GM03348 (cell line): ENCODE measurements at regions not wholly inside any gene's neighbourhood (a gene's known extent, or its start where the extent isn't known, plus 50 kb on each side); places are given as distances from the start of the nearest gene placed in this dataset.
"Not testable (repeated sequence)": the region's sequence is repeated elsewhere in the genome, so short reads cannot be mapped to it uniquely, and the experiment has no call there.

Experiments
- DNase-seq: peaks from one replicate; pipeline ENCODE4 v3.0.0; 2012; ENCODE audit warnings: low spot score

DNA sequence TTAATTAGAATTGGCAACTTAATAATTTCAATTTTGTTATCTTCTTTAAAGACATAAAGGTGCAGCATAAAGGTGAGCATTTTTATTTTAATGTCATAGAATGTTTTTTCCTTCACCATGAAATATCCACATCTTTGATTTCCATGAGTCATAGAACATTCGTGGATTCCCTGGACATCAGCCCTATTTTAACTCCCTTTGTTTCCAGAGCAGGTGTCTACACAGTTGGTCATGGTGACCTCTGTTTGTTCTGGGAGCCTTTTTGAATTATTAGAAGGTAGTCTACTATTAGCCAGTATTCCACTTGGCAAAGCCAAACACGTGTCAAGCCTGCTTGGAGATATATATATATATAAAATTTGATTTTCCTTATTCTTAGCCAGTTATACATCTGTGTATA is 572.9 kb downstream of the LTN1 start:
- no peak for DNase-seq

GRCh38 chr21:28418726-28419514 is 573.8 kb downstream of the LTN1 start:
- peak; percentile 46 for DNase-seq

DNA sequence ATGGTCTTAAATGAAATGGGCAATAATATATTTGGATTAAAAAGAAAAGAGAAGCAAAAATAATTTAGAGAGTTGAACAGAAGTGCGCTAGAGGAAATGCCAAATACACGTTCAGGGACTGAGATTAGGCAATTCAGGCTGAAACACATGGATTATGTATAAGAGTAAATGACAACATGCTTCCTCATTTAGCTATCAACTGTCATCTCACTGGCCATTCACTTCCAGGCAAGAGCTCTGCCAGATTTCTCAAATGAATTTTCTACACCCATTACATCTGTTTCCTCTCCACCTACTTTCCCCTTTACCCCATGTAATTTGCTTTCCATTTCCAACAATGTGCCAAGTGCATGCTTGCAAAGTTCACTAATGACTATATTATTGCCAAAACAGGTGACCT is 582.4 kb downstream of the LTN1 start:
- DNase-seq: no peak

DNA sequence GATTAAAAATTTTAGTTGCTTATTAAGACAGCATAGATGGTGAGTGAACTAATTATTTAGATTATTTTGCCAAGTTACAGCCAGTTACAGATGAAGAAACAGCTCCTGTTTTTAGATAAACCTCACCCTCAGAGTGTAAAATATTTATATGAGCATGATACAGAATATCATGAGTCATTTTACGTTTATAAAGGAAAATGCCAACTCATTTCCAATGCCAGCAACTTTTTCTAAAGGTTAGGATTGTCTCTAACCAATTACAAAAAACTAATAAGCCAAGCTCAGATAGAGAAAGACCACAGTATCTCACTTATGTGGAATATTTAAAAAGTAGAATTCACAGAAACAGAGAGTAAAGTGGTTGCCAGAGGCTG is 590.1 kb downstream of the LTN1 start:
- DNase-seq: no peak

GRCh38 chr21:28397040-28397439 is 595.6 kb downstream of the LTN1 start:
- no peak for DNase-seq

- no peak for DNase-seq
Observed at GRCh38 chr21:28396421-28396820, 596.3 kb downstream of the LTN1 start.

GRCh38 chr21:28393279-28393678 is 599.4 kb downstream of the LTN1 start:
- DNase-seq: no peak

DNA sequence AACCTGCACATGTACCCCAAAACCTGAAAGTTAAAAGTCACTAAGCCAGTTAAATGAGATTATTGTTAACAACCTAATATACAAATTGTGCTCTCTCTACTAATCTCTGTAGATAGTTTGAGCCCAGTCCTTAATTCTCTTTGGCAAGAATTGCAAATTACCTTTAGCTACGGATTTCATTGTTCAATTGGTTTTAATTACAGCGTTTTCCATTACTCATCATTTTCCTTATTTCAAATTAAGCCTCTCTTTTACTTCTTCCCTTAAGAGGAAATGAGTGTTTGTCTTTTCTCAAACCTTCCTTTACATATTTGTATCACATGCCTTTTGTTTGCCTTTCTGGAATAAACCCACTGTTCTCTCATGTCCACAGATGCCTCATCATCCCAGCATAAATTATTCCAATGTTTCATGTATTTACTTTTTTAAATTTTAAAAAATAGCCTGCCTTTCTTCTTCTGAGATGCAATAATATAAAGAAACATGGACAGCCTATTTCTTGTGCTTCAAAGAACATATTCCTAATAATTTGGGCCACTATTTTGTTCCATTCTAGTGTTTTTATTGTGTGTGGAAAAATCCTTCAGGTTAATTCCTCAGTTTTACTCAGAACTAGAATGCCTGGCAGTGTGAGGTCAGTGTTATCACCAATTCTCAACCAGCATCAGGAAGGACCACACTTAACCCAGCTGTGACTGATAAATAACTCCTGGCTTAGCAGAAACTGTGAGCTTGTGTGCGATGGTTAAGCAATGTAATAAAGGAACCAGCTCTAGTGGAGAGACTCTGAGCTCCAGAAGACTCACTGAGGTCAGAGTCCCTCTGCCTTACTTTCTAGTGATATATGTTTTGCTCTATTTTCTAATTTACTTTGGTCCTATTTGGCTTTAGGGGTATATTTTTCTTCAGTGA is 600.5 kb downstream of the LTN1 start:
- no peak for DNase-seq

- no peak for DNase-seq
Observed at GRCh38 chr21:28387220-28387619, 605.5 kb downstream of the LTN1 start.

- DNase-seq: no peak
Observed at GRCh38 chr21:28385845-28386244, 606.8 kb downstream of the LTN1 start.

DNA sequence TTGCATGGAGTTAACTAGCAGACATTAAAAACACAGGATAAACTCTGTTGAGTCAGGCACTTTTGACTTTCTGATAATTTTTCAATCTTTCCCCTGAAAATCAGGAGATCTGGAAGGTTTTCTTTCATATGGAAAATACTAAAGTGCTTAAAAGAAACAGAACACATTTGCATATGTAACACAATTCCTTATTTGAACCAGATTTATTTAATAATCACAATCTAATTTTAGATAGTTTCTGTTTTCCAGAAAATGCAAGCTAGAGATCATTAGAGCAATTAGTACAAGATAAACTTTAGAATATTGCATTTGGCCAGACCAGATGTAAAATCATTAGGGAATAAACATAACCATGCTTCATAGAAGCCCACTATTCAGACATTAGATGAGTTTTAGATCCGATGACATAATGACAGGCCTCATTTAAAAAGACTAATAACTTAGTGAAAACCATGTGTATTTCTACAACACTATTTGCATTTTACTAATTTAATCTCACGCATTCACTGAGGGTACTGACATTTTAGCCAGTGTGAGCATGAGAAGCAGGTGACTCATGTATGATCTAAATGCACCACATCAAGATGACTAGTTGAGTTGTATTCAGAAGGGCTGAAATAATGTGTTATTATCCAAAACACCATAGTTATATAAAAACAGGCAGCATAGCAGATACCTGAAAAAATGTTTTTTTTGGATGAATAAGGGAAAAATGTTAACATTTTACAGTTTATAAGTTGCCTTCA is 611.5 kb downstream of the LTN1 start:
- not testable (repeated sequence) for DNase-seq

DNA sequence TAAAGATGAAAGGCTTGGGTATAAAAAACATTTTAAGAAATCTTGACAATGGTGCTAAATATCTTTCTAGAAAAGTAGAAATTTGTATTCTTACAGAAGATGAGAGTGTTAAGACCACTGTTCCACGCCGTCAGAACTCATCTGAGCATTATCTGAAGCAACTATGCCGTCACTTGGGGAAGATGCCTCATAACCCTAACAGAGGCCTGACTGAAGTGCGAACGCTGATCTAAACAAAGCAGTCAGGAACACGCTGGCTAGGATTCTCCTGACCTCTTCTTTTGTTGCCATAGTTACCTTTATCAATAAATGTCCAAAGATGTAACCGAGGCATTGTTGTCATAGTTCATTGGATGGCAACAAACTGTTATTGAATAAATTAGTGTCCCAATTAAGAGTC is 612.4 kb downstream of the LTN1 start:
- no peak for DNase-seq

- DNase-seq: no peak
Observed at GRCh38 chr21:28378026-28378425, 614.7 kb downstream of the LTN1 start.

DNA sequence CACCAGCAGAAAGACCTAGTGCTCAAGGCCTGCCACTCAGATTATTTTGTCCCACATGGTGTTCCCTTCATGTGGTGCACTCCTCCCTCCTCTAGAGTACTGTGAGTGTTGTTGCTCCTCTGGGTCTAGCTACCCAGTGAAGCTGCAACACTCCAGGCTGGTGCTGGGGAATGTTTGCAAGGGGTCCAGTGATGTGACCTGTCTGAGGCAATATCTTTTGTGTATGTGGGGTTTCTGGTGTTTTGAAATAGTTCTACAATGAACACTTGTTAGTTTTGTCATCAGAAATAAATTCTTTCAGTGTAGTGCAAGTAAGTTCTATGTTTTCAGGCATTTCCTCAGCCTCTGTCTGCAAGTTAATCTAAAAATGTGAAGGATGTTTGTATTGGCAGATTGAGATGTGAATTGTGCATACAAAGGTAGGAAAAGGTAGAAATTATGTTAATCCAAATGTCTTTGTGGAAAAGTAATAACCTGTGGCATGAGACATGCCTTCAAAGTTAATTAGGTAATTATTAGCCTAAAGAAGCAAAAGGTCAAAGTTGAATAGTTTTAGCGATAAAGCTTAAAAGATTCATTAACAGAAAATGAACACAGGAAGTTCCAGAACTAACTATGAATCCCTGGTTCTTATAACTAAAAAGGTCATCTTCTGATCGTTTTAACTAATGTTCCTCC is 616.8 kb downstream of the LTN1 start:
- no peak for DNase-seq

GRCh38 chr21:28374881-28375280 is 617.8 kb downstream of the LTN1 start:
- no peak for DNase-seq

DNA sequence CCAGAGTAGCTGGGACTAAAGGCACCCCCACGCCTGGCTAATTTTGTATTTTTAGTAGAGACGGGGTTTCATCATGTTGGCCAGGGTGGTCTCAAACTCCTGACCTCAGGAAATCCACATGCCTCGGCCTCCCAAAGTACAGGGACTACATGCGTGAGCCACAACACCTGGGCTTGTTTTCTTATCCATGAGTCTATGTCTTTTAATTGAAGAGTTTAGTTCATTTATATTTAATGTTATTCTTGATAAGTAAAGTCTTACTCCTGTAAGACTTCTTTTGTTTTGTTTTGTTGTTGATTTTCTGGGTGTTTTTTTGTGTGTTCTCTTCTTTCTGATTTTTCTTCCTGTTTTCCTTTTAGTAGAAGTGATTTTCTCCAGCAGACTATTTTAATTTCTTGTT is 621.0 kb downstream of the LTN1 start:
- no peak for DNase-seq

- DNase-seq: no peak
Observed at GRCh38 chr21:28359300-28359699, 633.4 kb downstream of the LTN1 start.

- no peak for DNase-seq
Observed at GRCh38 chr21:28358702-28359101, 634.0 kb downstream of the LTN1 start.

GRCh38 chr21:28358170-28358569 is 634.5 kb downstream of the LTN1 start:
- no peak for DNase-seq

DNA sequence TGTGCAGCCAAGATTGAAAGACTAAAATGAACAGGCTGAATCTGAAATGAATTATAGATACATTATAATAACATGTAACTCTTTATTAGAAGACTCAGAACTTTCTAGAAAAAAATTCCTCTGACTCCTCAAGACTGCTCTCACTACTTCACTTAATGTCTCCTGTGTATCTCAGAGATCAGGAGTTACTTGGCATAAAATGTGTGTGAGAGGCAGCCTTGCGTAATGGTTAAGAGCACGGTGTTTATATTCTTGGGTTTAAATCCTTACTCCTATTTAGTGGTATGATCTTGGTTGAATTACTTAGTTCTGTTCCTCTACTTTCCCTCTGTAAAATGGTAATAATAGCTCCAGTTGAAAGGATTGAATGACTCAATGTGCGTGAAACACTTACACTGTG is 634.9 kb downstream of the LTN1 start:
- no peak for DNase-seq

DNA sequence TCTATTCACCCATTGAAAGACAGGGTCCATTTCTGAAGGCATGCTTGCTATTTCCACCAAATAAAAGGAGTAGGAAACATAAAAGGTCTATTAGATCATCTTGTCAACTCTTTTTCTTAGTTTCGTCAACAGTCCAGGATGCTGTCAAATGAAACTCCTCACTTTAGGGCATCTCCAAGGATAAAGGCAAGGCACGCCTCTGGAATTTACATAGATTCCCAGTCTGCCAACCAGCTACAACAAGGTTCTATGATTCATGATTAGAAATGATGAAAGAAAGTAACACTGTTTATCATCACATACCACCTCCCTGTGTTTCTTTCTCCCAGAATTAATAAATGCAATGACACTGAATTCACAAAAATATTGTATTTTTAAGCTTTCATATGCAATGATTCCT is 636.3 kb downstream of the LTN1 start:
- DNase-seq: no peak

GRCh38 chr21:28345934-28346333 is 646.7 kb downstream of the LTN1 start:
- no peak for DNase-seq
